ENCODE measurements at regions not wholly inside any gene's neighbourhood (a gene's known extent, or its start where the extent isn't known, plus 50 kb on each side); places are given as distances from the start of the nearest gene placed in this dataset.

- TF ChIP-seq CTCF (IDR thresholded peaks at IDR 0.05) (no peak), POLR2A (IDR thresholded peaks at IDR 0.05) (no peak)
Measured at GRCh38 chr12:42780671-42781070, 191.1 kb upstream of the PRICKLE1 start.

All from Peyer's patch (tissue), 4 donors.